GM12878 (cell line): ENCODE measurements at regions not wholly inside any gene's neighbourhood (a gene's known extent, or its start where the extent isn't known, plus 50 kb on each side); places are given as distances from the start of the nearest gene placed in this dataset.

ENCODE experiments used
- ATAC-seq: fragments of 200-7000 bp; cut with Tn5 transposase; 3 replicates; pipeline ENCODE4 v1.9.1; 2020; ENCODE audit warnings: mild to moderate bottlenecking, moderate library complexity
- BruUV-seq: library from RNA; stranded (reverse); fragments of 400-500 nt; replicated peaks from 2 replicates; lab custom pipeline; 2021; lab: Mats Ljungman, UMichigan
- CTCF ChIA-PET: fragments of 300-600 bp; sonication (Branson Sonifier 250); formaldehyde crosslinking; extraction: SDS; loops from one replicate; lab custom pipeline; 2021; ENCODE audit warnings: inconsistent platforms; lab: Yijun Ruan, JAX
- POLR2A ChIA-PET: fragments of 350-600 bp; formaldehyde crosslinking; extraction: SDS; loops from one replicate; lab custom pipeline; 2021; ENCODE audit warnings: inconsistent platforms; lab: Charles Lee
- RAD21 ChIA-PET: fragments of 300-600 bp; sonication (Branson Sonifier 250); formaldehyde crosslinking; loops from one replicate; lab custom pipeline; 2023; ENCODE audit warnings: antibody characterized with exemption; ENCODE audit not compliant: unreplicated experiment; lab: Charles Lee
- SMC1A ChIA-PET: fragments of 300-600 bp; sonication (Branson Sonifier 250); formaldehyde crosslinking; loops from one replicate; lab custom pipeline; 2023; ENCODE audit not compliant: unreplicated experiment, uncharacterized antibody; lab: Charles Lee
- DNase-seq: peaks from one replicate; pipeline ENCODE4 v3.0.0-alpha.2; 2011; ENCODE audit warnings: low read depth, low spot score
- FAIRE-seq: peaks from 3 replicates; lab custom pipeline; 2011; peaks lifted over from hg19 to GRCh38; lab: Jason Lieb, UNC
- H2AFZ ChIP-seq: 2 replicates; pipeline ENCODE4 v1.6.0; 2011; ENCODE audit warnings: low read depth, low read length, control low read depth; ENCODE audit not compliant: control insufficient read depth
- H3K27ac ChIP-seq: 2 replicates; pipeline ENCODE4 v1.5.1; 2011; ENCODE audit warnings: control low read depth; ENCODE audit not compliant: control insufficient read depth, insufficient read depth
- H3K27me3 ChIP-seq, 2 experiments: replicated peaks in 1 of 2; 2 replicates each; pipeline versions ENCODE4 v1.6.0 to v1.6.1; 2011; ENCODE audit warnings: low read length in 1 of 2; ENCODE audit not compliant: control insufficient read depth in 2 of 2, insufficient read depth in 2 of 2
- H3K36me3 ChIP-seq, 2 experiments: 2 replicates each; pipeline ENCODE4 v1.5.1; 2011; ENCODE audit warnings: low read length in 1 of 2; ENCODE audit not compliant: control insufficient read depth in 2 of 2, insufficient read depth in 2 of 2
- H3K4me1 ChIP-seq: 2 replicates; pipeline ENCODE4 v1.6.1; 2011; ENCODE audit warnings: mild to moderate bottlenecking, low read length, moderate library complexity, mixed read lengths; ENCODE audit not compliant: control insufficient read depth, insufficient read depth
- H3K4me2 ChIP-seq: 2 replicates; pipeline ENCODE4 v1.6.0; 2011; ENCODE audit warnings: control low read depth; ENCODE audit not compliant: control insufficient read depth, insufficient read depth
- H3K4me3 ChIP-seq: fragments of 200-600 bp; sonication (generic); 2 replicates; pipeline ENCODE4 v1.5.1; 2016
- H3K79me2 ChIP-seq: 2 replicates; pipeline ENCODE4 v1.6.0; 2011; ENCODE audit warnings: low read length; ENCODE audit not compliant: control insufficient read depth, insufficient read depth
- H3K9ac ChIP-seq: 2 replicates; pipeline ENCODE4 v1.8.0; 2011; ENCODE audit warnings: low read length, control low read depth, mixed read lengths; ENCODE audit not compliant: control insufficient read depth, insufficient read depth
- H3K9me3 ChIP-seq: replicated peaks from 3 replicates; pipeline ENCODE4 v1.5.1; 2011; ENCODE audit warnings: mild to moderate bottlenecking, low read length; ENCODE audit not compliant: control insufficient read depth, insufficient read depth
- H4K20me1 ChIP-seq: 2 replicates; pipeline ENCODE4 v1.6.0; 2011; ENCODE audit not compliant: control insufficient read depth, insufficient read depth
- ESRRA ChIP-seq: IDR thresholded peaks from 2 replicates; pipeline ENCODE4 v1.6.1; 2012; ENCODE audit warnings: mild to moderate bottlenecking, low read length, improper control_type of control experiment
- MEF2B ChIP-seq: fragments of 450-650 bp; IDR thresholded peaks from 2 replicates; pipeline ENCODE4 v1.6.1; 2018; ENCODE audit warnings: mild to moderate bottlenecking, moderate library complexity; ENCODE audit not compliant: partially characterized antibody, poor library complexity, severe bottlenecking
- NR2C1 ChIP-seq: fragments of 450-650 bp; IDR thresholded peaks from 2 replicates; pipeline ENCODE4 v1.6.1; 2017; ENCODE audit warnings: antibody characterized with exemption, mild to moderate bottlenecking, moderate library complexity
- SMARCA5 ChIP-seq: fragments of 450-650 bp; IDR thresholded peaks from 2 replicates; pipeline ENCODE4 v1.6.1; 2017; ENCODE audit warnings: mild to moderate bottlenecking
- STAT1 ChIP-seq: fragments of 450-650 bp; conservative IDR thresholded peaks from 2 replicates; pipeline ENCODE4 v1.6.1; 2014; ENCODE audit warnings: antibody characterized with exemption, mild to moderate bottlenecking
- WRNIP1 ChIP-seq: IDR thresholded peaks from 2 replicates; pipeline ENCODE4 v1.6.1; 2011; ENCODE audit warnings: low read depth, low read length, improper control_type of control experiment, borderline replicate concordance
- ZBED1 ChIP-seq: IDR thresholded peaks from 2 replicates; pipeline ENCODE4 v1.6.1; 2016; ENCODE audit warnings: borderline replicate concordance
- WGBS: methylation state at CpG from one replicate; pipeline ENCODE4 v1.1.6; 2016; ENCODE audit warnings: low lambda C conversion rate; ENCODE audit not compliant: insufficient replicate concordance, insufficient coverage; ENCODE audit errors: missing lambda C conversion rate; 5-methylcytosine and 5-hydroxymethylcytosine counted together
- in situ Hi-C: fragments of 300-500 bp; cut with MboI; formaldehyde crosslinking; loops from 9 replicates; pipeline ENCODE4 v1.14.3; 2018; ENCODE audit warnings: mixed read lengths
- intact Hi-C: fragments of 100-400 bp; cut with micrococcal nuclease; formaldehyde crosslinking; loops from one replicate; pipeline ENCODE4 v1.14.2; 2022; ENCODE audit not compliant: unreplicated experiment
- TF ChIP-seq, protein P1 (sequence below): fragments of 450-650 bp; IDR thresholded peaks from 2 replicates; pipeline ENCODE4 v1.6.1; 2017; ENCODE audit warnings: mild to moderate bottlenecking
- TF ChIP-seq, protein P2 (sequence below): IDR thresholded peaks from 2 replicates; pipeline ENCODE4 v1.6.1; 2012; ENCODE audit warnings: low read length, inconsistent platforms
- TF ChIP-seq, protein P3 (sequence below): fragments of 450-650 bp; IDR thresholded peaks from 2 replicates; pipeline ENCODE4 v1.6.1; 2018; ENCODE audit warnings: mild to moderate bottlenecking, low read depth, moderate library complexity; ENCODE audit not compliant: partially characterized antibody

DNA sequence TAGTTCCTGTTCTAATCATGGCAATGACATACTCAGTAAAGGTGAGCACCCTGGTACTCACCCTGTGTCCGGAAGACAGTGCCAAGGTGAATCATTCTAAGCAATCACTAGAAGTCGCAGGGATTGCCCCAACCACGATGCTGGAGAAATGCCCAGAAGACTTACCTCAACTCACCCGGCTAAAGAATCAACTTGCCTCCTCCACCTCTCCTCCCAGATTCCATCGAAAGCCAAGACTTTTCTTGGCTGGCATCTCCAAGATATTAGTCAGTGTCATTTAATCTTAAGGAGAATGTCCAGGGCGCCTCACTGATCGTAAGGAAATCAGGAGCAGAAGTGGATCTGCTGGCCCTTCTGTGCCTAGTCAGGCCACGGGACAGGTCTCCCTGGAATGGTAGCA is 204.9 kb downstream of the ERCC6L2 start:
- in situ Hi-C loops (no loop called here), intact Hi-C loops (no loop called here)
- ATAC-seq = no peak
- RAD21 ChIA-PET = no interaction called here
- H3K36me3 ChIP-seq = no peaks in the 10 kb centered on the region
- no peak for FAIRE-seq
- CTCF ChIA-PET = no interaction called here
- no peaks in the 10 kb centered on the region for H3K9me3 ChIP-seq
- H4K20me1 ChIP-seq = no peaks in the 10 kb centered on the region
- H3K4me3 ChIP-seq = no peak overlapping the region
- no peaks in the 10 kb centered on the region for H3K79me2 ChIP-seq
- peaks cover 0 to 1% of the 10 kb centered on the region in 2 experiments; a peak in 1 of 4 replicates for H3K27me3 ChIP-seq
- no peak for TF ChIP-seq WRNIP1
- no peak for TF ChIP-seq SMARCA5
- TF ChIP-seq, protein P1, sequence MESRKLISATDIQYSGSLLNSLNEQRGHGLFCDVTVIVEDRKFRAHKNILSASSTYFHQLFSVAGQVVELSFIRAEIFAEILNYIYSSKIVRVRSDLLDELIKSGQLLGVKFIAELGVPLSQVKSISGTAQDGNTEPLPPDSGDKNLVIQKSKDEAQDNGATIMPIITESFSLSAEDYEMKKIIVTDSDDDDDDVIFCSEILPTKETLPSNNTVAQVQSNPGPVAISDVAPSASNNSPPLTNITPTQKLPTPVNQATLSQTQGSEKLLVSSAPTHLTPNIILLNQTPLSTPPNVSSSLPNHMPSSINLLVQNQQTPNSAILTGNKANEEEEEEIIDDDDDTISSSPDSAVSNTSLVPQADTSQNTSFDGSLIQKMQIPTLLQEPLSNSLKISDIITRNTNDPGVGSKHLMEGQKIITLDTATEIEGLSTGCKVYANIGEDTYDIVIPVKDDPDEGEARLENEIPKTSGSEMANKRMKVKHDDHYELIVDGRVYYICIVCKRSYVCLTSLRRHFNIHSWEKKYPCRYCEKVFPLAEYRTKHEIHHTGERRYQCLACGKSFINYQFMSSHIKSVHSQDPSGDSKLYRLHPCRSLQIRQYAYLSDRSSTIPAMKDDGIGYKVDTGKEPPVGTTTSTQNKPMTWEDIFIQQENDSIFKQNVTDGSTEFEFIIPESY = no peak
- TF ChIP-seq MEF2B = no peak
- no peak for TF ChIP-seq ESRRA
- TF ChIP-seq ZBED1 = no peak
- TF ChIP-seq, protein P2, sequence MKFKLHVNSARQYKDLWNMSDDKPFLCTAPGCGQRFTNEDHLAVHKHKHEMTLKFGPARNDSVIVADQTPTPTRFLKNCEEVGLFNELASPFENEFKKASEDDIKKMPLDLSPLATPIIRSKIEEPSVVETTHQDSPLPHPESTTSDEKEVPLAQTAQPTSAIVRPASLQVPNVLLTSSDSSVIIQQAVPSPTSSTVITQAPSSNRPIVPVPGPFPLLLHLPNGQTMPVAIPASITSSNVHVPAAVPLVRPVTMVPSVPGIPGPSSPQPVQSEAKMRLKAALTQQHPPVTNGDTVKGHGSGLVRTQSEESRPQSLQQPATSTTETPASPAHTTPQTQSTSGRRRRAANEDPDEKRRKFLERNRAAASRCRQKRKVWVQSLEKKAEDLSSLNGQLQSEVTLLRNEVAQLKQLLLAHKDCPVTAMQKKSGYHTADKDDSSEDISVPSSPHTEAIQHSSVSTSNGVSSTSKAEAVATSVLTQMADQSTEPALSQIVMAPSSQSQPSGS = no peak
- no peak for TF ChIP-seq NR2C1
- TF ChIP-seq, protein P3, sequence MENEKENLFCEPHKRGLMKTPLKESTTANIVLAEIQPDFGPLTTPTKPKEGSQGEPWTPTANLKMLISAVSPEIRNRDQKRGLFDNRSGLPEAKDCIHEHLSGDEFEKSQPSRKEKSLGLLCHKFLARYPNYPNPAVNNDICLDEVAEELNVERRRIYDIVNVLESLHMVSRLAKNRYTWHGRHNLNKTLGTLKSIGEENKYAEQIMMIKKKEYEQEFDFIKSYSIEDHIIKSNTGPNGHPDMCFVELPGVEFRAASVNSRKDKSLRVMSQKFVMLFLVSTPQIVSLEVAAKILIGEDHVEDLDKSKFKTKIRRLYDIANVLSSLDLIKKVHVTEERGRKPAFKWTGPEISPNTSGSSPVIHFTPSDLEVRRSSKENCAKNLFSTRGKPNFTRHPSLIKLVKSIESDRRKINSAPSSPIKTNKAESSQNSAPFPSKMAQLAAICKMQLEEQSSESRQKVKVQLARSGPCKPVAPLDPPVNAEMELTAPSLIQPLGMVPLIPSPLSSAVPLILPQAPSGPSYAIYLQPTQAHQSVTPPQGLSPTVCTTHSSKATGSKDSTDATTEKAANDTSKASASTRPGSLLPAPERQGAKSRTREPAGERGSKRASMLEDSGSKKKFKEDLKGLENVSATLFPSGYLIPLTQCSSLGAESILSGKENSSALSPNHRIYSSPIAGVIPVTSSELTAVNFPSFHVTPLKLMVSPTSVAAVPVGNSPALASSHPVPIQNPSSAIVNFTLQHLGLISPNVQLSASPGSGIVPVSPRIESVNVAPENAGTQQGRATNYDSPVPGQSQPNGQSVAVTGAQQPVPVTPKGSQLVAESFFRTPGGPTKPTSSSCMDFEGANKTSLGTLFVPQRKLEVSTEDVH = no peak
- TF ChIP-seq STAT1 = no peak
- WGBS = 25% methylated on average over 8 of the region's 8 CpGs
- POLR2A ChIA-PET = interaction anchor here (0.5 kb wide), 1 partner anchor 1341 kb away, joined by 4 read pairs; no protein-coding TSS in a partner anchor
- no peak overlapping the region for H3K4me2 ChIP-seq
- no peak overlapping the region for H3K9ac ChIP-seq
- SMC1A ChIA-PET = no interaction called here
- H3K4me1 ChIP-seq = no peaks in the 10 kb centered on the region
- H3K27ac ChIP-seq = no peak overlapping the region
- BruUV-seq = no TSS peak
- H2AFZ ChIP-seq = no peak overlapping the region
- DNase-seq = no peak
